ENCODE measurements at regions not wholly inside any gene's neighbourhood (a gene's known extent, or its start where the extent isn't known, plus 50 kb on each side); places are given as distances from the start of the nearest gene placed in this dataset.

GRCh38 chr10:84994722-84995121, 666.3 kb downstream of the CCSER2 start (continued):
- TF ChIP-seq JUN (CRISPR knock-in tag; IDR thresholded peaks at IDR 0.05) (no peak), NR3C1 (CRISPR knock-in tag; conservative IDR thresholded peaks at IDR 0.05; ENCODE audit: low read depth) (no peak), CREB1 (CRISPR knock-in tag; IDR thresholded peaks at IDR 0.05) (no peak), USF1 (CRISPR knock-in tag; IDR thresholded peaks at IDR 0.05) (no peak), E2F1 (CRISPR knock-in tag; IDR thresholded peaks at IDR 0.05) (no peak)

- H3K27ac Mint-ChIP-seq, result no peak overlapping the region
- H3K27me3 Mint-ChIP-seq (ENCODE audit: low read depth), result no peaks in the 10 kb centered on the region
- ATAC-seq (no peak), DNase-seq (ENCODE audit: low spot score) (no peak)
- 0 out of 2 replicates have a peak, but pooled peaks cover 2% of the 10 kb centered on the region for H3K4me1 Mint-ChIP-seq
- TF ChIP-seq NR3C1 (CRISPR knock-in tag; conservative IDR thresholded peaks at IDR 0.05; ENCODE audit: low read depth), result no peak
- TF ChIP-seq CDX4 (CRISPR knock-in tag; IDR thresholded peaks at IDR 0.05; ENCODE audit: borderline replicate concordance), result no peak
- no peak for TF ChIP-seq PREB (CRISPR knock-in tag; IDR thresholded peaks at IDR 0.05; ENCODE audit: borderline replicate concordance)
- TF ChIP-seq ZBTB21 (CRISPR knock-in tag; IDR thresholded peaks at IDR 0.05; ENCODE audit: borderline replicate concordance), result no peak
- no peak for TF ChIP-seq TEAD1 (CRISPR knock-in tag; IDR thresholded peaks at IDR 0.05)
- no peak for TF ChIP-seq MLX (CRISPR knock-in tag; IDR thresholded peaks at IDR 0.05)
- no peak for TF ChIP-seq ZMAT4 (CRISPR knock-in tag; IDR thresholded peaks at IDR 0.05)
- TF ChIP-seq ZNF396 (CRISPR knock-in tag; IDR thresholded peaks at IDR 0.05; ENCODE audit: borderline replicate concordance), result no peak
- no peak for TF ChIP-seq ZBTB43 (CRISPR knock-in tag; IDR thresholded peaks at IDR 0.05)
- no peak overlapping the region for H3K4me3 Mint-ChIP-seq
- ChIA-PET CTCF (no interaction called here), POLR2A (no interaction called here)
- no peaks in the 10 kb centered on the region for H3K36me3 Mint-ChIP-seq
- peaks cover 15% of the 10 kb centered on the region for H3K9me3 Mint-ChIP-seq
Observed at GRCh38 chr10:84996580-84996979, 668.2 kb downstream of the CCSER2 start.

GRCh38 chr10:84997870-84998269, 669.5 kb downstream of the CCSER2 start:
- H3K27me3 Mint-ChIP-seq (ENCODE audit: low read depth), result no peaks in the 10 kb centered on the region
- no peak overlapping the region for H3K4me3 Mint-ChIP-seq
- 0 out of 2 replicates have a peak, but pooled peaks cover 2% of the 10 kb centered on the region for H3K4me1 Mint-ChIP-seq
- peaks cover 15% of the 10 kb centered on the region for H3K9me3 Mint-ChIP-seq
- H3K27ac Mint-ChIP-seq, result no peak overlapping the region
- DNase-seq (ENCODE audit: low spot score) (no peak), ATAC-seq (no peak)
- POLR2A ChIA-PET, result no interaction called here
- CTCF ChIA-PET, result no interaction called here
- H3K36me3 Mint-ChIP-seq, result no peaks in the 10 kb centered on the region
- TF ChIP-seq RORB (CRISPR knock-in tag; IDR thresholded peaks at IDR 0.05), result no peak
- no peak for TF ChIP-seq EMX1 (CRISPR knock-in tag; IDR thresholded peaks at IDR 0.05)
- no peak for TF ChIP-seq ZNF512 (CRISPR knock-in tag; IDR thresholded peaks at IDR 0.05; ENCODE audit: borderline replicate concordance)
- TF ChIP-seq ARID4B (CRISPR knock-in tag; IDR thresholded peaks at IDR 0.05; ENCODE audit: borderline replicate concordance), result no peak
- TF ChIP-seq E2F5 (CRISPR knock-in tag; IDR thresholded peaks at IDR 0.05), result no peak
- TF ChIP-seq JUN (CRISPR knock-in tag; IDR thresholded peaks at IDR 0.05), result no peak
- TF ChIP-seq FOXK1 (CRISPR knock-in tag; IDR thresholded peaks at IDR 0.05), result no peak
- TF ChIP-seq TEAD4 (CRISPR knock-in tag; IDR thresholded peaks at IDR 0.05), result no peak

Data from WTC11 (cell line).